NCI-H2081 (cell line): ENCODE measurements at regions not wholly inside any gene's neighbourhood (a gene's known extent, or its start where the extent isn't known, plus 50 kb on each side); places are given as distances from the start of the nearest gene placed in this dataset.
A peak's percentile ranks its signal among the peaks of the same experiment; 100 is the strongest.

Experiments used
- DNase-seq, 2 experiments: peaks; one replicate each; lab custom pipeline; 2025; lab: John Stamatoyannopoulos, UW

DNA sequence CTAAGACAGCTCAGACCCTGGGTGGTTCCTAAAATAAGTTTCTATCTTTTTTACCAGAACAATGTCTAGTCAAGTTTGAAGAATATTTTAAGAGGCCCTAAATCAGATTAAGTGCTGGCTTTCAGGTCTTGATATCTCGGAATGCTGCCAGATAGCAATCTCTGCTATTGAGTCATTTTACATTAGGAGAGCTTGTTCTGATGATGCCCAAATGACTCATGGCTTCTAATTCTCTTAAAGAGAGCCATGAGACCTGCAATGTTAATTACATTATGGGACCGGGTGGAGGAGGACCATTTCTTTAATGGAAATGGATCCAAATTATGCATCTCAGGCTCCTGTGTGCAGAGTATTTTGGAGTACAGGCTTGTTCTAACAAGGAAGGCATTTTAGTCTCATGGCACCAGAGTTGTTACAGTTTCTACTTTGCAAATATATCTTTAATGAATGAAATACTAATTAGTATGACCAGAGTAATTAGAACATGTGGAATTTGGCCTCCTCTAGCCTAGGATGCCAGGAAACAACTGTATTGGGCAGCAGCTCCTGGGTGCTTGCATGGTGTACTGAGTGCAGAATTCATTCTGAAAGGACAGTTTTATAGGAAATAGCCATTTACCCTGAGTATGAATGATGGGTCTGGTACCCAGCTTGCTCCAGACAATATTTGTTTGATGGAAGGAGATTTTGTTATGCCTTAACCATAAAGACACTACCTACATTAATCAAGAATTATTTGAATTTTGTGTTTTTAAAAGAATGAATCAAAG is 94.0 kb upstream of the SULT1C3 start:
- no peak for DNase-seq

DNA sequence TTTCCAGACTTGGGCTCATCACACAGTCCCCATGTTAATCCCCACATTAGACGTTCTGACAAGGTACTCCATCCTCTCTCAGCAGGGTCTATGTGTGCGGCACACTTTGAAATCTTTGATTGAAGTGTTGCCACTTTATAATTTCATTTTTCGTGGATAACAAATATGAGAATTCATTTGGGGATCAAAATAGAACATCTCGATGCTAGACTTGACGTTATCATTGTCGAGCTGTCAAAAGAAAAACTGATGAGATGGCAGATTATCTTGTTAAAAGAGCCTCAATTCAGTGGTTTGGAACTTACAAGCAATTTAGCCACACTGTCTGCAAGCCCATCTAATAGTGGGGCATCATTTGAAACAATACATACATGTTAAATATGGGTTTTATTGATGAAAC is 91.2 kb upstream of the SULT1C3 start:
- DNase-seq, result no peak

DNA sequence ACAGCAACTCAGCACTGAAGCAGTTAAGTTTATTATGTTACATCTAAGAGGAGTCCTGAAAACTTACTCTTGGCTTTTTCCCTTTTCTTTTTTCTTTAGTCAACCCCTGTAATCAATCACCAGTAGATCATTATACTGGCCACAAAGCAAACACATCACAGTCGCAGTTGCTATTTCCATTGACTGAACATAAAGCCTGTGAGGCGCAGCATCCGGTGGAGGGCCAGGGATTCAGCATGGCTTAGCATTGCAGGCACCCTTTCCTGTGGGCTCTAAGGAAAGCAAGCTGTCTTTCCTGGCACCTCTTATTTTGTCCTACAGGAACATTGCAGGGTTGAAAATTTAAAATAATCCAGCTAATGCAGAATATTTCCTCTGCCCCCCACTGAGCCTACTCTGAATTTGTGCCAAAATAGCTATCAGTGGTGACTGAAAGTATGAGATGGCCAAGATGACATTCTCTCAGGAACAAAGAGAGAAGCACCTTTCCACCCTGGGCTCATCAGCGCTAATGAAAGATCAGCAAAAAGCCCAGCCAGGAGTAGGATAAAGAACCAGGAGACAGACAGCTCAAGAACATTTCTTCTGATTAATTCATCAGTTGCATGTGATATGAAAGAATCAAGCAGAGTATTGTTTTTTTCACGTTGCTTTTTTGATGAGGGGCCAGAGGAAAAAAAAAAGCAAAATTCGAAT is 85.3 kb upstream of the SULT1C3 start:
- DNase-seq, result peak; percentile 37 to 86

DNA sequence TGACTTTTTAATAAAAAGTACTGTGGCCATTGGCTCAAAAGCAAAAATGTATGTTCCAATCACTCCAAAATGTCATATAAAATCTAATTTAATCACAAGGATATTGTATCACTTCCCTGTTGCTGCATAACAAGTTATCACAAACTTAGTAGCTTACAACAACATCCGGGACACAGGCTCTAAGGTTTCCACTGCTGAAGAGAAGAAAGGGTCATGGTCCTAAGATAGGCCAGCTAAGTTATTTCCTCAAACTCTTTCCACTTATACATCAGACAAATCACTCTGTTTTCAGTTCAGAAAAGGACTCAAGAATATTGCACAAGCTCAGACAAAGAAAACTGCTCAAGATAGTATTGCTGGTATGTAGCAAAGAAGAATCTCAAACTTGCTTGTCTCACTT is 78.5 kb upstream of the SULT1C3 start:
- DNase-seq, result no peak

DNA sequence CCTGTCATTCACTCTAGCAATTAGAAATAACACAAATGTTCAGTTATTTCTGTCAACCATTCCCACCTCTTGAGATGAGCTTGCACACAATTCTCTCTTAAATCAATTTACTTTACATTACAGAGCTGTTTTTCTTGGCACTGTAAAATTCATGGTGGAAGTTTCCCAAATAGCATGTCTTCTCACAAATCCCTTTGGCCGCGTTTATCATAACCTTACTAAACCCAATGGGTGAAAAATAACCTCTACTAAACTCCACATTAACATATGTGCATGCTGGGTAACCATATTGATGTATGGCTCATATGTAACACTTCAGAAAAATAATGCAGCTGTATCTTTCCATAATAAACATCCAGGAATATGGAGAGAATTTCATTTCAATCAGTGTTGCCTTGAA is 75.5 kb upstream of the SULT1C3 start:
- no peak for DNase-seq

DNA sequence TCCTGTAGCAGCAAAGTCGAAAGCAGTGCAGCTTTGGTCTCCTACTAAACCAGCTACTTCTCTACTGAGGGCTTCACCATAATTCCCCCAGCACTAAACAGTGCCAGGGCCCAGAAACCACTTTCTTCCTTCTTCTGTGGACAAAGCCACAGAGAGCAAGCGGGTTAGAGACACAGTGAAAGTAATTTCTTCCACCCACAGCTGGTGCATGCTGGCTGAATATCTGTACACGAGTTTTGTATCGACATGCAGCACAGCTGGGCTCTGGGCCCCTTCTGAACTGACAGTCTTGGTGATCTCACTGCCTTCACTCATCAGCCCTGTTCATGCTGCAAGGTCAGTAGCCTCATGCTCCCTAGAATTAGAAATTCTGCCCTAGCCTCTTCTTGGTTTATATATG is 74.0 kb upstream of the SULT1C3 start:
- no peak for DNase-seq

DNA sequence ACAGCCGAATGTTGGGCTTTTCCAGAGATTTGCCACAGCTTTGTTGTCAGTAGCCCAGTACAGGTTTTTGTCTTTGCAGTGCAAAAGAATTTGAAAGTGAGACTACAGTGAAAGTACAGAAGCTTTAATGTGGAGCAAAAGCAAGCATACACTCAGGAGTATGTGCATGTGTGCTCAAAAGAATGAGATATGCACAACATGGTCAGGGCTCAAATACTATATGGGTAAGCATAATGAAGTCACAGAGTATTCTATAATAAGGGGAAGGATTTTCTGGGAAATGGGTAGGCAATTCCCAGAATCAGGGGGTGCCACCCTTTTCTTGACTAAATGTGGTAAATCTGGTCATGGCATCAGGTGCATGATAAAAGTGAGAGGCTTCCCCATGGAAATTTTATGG is 72.1 kb upstream of the SULT1C3 start:
- DNase-seq, result no peak

DNA sequence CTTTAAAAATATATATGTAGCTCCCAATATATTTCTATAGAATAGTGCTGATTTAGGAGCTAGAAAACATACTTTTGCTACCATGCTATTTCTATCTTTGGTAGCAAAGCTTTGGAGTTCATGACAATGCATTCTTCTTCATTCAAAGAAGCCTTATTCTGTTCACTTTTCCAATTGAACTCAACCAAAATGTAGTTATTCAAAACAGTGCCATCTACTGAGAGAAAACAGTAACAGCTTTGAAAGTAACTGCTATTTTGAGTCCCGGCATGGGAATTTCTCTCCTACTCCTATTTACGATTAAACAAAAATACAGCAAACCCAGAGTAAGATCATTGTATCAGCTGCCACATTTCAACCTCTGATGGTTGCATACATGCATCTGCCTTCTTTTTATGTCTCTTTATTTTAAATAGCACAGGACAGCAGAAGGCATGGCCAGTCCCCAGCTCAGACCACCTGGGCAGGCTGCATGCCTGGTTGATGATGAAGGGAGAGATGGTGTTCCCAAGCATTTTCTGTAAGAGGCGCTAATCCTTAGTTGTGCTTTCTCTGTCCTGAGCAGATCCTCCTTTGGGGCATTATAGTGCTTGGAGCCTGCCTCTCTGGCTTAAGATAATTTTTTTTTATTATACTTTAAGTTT is 69.7 kb upstream of the SULT1C3 start:
- peak; percentile 7 to 25 for DNase-seq

DNA sequence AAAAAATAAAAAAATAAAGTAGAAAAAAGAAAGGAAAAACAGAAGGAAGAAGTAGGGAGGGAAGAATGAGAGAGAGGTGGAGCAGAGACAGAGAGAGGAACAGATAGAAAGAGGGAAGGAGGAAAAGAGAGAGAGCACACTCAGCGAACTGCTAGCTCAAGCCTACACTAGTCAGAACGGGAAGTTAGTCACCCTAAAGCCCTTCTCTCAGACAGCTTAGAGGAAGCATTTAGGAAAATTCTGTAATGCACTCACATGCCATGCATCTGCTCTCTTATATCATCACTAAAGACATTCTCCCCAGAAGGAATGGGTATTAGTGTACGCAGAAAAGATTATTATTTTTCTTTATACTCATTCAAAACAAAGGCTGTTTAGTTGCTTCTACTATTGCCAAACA is 68.1 kb upstream of the SULT1C3 start:
- no peak for DNase-seq

DNA sequence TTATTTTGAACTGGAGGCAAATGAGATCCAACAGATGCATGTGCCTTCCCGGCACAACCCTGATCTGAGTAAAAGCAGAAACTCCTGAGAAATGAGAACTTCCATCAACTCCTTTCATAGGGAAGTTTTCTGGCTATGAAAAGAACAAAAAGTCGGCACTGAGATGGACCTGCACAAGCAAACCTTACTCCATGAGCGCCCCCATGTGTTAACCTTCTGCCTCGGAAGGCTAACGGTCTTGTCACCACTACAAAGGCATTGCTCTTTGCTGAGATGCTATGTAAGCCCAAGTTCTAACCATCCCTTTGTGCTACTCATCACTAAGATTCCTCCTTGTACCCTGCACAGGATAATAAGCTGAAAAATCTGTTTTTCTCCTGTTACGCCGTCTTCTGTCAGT is 57.3 kb upstream of the SULT1C3 start:
- DNase-seq, result peak; percentile 18 to 31

DNA sequence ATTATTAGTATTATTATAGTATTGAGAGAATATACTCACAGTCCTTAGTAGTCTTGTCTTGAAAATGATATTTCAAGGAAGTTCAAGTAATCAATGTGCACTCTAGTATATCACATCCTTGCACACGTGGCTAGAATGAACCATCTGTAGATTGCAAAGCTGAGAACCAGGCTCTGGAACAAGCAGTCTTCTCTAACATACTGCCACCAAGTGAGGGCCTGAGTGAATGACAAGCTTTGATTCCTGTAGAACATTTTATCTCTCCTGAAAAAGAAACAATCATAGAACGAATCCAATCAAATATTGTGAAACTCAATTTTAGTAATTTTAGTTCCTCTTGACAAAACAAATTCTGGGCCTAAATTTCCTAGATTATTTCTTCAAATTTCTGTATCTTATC is 55.3 kb upstream of the SULT1C3 start:
- peak in 1 of 2 experiments; percentile 30 for DNase-seq

DNA sequence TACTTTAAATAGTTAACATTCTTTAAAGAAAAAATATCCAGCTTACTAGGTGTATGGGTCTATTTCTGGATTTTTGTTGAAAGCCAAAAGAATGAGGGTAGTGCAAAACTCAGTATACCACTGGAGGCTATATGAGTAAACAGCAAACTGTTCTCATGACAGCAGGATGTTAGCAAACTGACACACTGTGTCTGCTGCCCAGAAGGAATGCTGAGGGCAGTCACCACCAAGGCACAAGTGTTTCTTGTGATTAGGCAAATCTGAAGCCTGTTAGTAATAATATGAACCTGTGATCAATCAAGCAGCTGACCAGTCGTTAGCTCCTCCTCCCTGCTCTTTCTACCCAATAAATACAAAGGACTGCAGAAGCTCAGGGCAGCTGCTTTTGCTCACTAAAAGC is 50.5 kb upstream of the SULT1C3 start:
- DNase-seq, result no peak
